HT-29 (cell line): ENCODE measurements at regions not wholly inside any gene's neighbourhood (a gene's known extent, or its start where the extent isn't known, plus 50 kb on each side); places are given as distances from the start of the nearest gene placed in this dataset. TPM values are rescaled to one million over a fixed set of nuclear protein-coding genes. Genes with fewer than 3 reads are reported as not detected.

Source experiments
- DNase-seq: peaks from one replicate; pipeline ENCODE4 v3.0.0-alpha.2; 2015; ENCODE audit warnings: low spot score
- small RNA-seq: library from RNA; depleted of rRNA; stranded (forward); fragments of <200 nt; gene quantifications from one replicate; pipeline ENCODE3, GENCODE V24; 2014

DNA sequence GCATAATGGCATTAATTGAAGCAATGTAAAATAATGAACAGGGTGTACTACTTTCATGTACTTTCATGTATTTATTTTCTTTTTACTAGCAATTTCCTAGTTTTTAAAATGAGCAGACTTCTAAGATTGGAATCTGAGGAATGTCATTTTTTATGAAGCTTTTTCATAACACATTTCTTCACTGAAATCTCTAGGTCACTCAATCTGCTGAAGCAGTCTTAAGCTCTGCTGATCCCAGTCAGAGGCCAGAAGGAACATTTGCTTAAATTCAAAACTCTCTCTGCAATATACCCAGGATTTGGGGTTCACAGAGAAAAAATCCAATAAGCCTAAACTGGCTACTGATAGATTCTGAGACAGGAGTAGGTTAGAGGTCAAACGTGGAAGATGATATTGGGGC lies 73.6 kb upstream of the CNTN1 start:
- DNase-seq, result no peak

DNA sequence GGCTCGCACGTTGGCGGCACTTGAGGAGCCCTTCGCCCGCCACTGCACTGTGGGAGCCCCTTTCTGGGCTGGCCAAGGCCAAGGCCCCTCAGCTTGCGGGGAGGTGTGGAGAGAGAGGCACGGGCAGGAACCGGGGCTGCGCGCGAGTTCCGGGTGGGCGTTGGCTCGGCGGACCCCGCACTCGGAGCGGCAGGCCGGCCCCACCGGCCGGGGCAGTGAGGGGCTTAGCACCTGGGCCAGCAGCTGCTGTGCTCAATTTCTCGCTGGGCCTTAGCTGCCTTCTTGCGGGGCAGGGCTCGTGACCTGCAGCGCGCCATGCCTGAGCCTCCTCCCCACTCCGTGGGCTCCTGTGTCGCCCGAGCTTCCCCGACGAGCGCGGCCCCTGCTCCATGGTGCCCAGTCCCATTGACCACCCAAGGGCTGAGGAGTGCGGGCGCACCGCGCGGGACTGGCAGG lies 71.6 kb upstream of the CNTN1 start:
- no peak for DNase-seq

DNA sequence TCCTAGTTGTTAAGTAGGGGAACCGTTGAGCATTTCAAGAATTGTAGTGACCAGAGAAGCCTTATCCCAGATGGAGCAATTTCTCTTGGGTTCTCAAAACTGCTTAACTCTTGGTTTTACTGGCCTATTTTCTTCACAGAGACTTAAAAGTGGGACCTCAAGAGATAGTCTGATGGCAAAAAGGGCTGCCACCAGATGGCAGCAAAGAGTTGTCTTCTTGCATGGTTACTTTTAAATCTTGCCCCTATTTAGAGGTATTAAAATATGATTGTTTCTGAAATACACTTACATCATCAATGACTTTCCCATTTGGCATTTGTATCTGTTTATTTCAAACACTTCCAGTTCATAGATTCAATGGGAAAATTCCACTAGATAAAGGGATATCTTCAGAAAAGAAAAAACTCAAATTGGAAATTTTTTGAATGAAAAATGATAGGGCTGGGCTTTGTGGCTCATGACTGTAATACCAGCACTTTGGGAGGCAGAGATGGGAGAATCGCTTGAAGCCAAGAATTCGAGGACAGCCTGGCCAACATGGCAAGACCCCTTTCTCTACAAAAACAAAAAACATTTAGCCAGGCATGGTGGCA lies 69.9 kb upstream of the CNTN1 start:
- peak; percentile 72 for DNase-seq

DNA sequence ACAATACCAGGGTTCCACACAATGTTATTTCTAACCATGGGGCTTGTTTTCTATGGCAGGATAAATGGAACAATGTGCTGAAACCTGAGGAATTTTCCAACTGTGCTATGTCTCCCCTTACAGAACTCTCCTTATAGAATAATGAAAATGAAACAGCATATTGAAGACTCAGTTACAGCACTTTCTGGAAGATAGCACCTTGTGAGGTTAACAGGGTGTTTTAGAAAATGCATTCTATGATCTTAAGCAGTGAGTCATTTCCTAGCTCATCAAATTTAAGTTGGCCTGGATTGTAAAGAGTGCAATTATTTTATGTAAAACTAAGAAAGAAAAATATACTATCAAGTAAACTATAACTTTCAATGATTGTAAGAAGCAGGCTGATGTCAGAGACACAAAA lies 60.1 kb upstream of the CNTN1 start:
- DNase-seq, result no peak

DNA sequence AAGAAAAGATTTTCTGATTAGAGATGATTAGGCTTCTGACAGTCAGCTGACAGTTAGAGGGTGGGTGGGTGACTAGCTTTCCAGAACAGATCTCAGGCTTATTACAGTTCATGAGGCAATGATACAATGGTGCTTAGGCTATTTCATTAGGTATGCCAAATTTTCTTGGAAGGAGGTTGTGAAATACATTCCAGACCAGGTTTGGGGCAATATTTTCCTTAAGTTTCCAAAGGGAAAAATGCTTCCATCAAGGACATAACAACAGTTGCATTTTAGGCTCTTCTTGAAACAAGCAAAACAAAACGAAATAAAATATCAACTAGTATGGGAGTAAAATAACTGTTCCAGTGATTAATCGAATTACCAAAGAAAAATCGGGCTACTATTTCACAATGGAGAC lies 59.3 kb upstream of the CNTN1 start:
- no peak for DNase-seq

DNA sequence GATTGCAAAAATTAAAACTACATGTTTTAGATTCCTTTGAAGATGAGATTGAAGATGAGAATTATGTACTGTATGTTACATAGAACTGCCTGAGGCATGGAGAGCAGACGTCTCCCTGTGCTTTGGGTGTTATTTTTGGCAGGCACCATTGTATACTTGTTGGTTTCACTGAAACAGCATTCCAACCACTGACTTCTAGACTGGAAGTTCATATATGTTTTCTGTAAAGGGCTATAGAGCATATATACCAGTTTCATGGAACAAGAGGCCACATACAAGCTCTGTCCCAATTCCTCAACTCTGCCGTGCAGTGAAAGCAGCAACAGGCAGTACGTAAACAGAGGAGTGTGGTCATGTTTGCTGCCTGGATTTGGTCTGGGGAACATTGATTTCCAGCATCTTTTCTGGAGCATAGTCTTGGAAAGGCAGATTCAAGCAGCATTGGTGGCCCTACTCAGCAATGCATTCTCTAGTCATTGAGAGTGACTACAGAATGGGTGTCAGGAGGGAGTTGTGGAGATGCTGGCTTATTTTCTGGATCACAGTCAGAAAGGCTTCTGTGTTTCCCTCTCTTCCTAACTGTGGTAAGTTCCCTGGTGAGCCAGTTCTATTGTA lies 57.6 kb upstream of the CNTN1 start:
- no peak for DNase-seq

DNA sequence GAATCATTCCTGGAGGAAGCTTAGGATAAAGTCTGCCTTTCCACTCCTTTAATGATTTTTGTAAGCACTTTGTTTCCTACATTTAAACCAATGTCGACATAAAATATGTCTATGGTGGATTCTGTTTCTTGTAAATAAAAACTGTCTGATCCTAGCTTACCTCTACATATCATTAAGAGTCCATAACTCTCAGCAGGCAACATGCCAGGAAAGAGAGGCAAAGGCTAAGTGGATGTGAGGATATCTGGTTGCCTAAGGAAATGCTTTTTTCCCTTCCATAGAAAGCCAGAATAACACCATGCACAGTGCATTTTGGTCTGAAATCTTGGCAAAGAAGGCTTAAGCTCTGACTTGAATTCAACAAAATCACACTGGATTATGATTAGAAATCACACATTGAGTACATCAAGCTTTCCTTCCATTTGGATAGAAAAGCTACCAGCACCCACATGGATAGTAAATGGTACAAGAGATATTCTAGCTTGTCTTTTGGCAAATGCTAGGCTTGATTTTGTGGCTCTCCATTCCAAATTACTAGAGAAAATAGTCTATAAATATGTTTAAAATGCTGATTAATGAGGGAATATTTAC lies 57.0 kb upstream of the CNTN1 start:
- no peak for DNase-seq

Small RNAs in the stretch of these regions (small RNA-seq; reads per million reads assigned to genes)
- not detected for gene RNU6-713P
